Uterus (tissue), 2 donors: ENCODE measurements at regions not wholly inside any gene's neighbourhood (a gene's known extent, or its start where the extent isn't known, plus 50 kb on each side); places are given as distances from the start of the nearest gene placed in this dataset.

ENCODE experiments used
- POLR2A ChIP-seq, 2 donors: fragments of 450-650 bp; IDR thresholded peaks; one replicate each; pipeline ENCODE4 v1.6.1; 2016; ENCODE audit warnings: antibody characterized with exemption in 2 of 2, mild to moderate bottlenecking in 1 of 2, moderate library complexity in 1 of 2
- TF ChIP-seq, protein P1 (sequence below), 4 experiments: fragments of 200-600 bp in 2 of 4; fragments of 450-650 bp in 2 of 4; sonication (generic) in 2 of 4; IDR thresholded peaks; one replicate each; pipeline ENCODE4 v1.5.1; 2016 to 2019; ENCODE audit warnings: antibody characterized with exemption in 4 of 4, mild to moderate bottlenecking in 2 of 4, moderate library complexity in 1 of 4

GRCh38 chrX:42886519-42886918 lies 108.6 kb upstream of the PPP1R2C start:
- TF ChIP-seq POLR2A (IDR thresholded peaks at IDR 0.05), result no peak
- TF ChIP-seq, protein P1, sequence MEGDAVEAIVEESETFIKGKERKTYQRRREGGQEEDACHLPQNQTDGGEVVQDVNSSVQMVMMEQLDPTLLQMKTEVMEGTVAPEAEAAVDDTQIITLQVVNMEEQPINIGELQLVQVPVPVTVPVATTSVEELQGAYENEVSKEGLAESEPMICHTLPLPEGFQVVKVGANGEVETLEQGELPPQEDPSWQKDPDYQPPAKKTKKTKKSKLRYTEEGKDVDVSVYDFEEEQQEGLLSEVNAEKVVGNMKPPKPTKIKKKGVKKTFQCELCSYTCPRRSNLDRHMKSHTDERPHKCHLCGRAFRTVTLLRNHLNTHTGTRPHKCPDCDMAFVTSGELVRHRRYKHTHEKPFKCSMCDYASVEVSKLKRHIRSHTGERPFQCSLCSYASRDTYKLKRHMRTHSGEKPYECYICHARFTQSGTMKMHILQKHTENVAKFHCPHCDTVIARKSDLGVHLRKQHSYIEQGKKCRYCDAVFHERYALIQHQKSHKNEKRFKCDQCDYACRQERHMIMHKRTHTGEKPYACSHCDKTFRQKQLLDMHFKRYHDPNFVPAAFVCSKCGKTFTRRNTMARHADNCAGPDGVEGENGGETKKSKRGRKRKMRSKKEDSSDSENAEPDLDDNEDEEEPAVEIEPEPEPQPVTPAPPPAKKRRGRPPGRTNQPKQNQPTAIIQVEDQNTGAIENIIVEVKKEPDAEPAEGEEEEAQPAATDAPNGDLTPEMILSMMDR (IDR thresholded peaks at IDR 0.05), result no peak
